GM19351 (cell line): ENCODE measurements at regions not wholly inside any gene's neighbourhood (a gene's known extent, or its start where the extent isn't known, plus 50 kb on each side); places are given as distances from the start of the nearest gene placed in this dataset.
"Not testable (repeated sequence)": the region's sequence is repeated elsewhere in the genome, so short reads cannot be mapped to it uniquely, and the experiment has no call there.

Source experiments
- ATAC-seq: cut with Tn5 transposase; IDR thresholded peaks from one replicate; pipeline ENCODE4 v1.9.1; 2021; ENCODE audit warnings: mild to moderate bottlenecking, moderate library complexity; ENCODE audit not compliant: unreplicated experiment

DNA sequence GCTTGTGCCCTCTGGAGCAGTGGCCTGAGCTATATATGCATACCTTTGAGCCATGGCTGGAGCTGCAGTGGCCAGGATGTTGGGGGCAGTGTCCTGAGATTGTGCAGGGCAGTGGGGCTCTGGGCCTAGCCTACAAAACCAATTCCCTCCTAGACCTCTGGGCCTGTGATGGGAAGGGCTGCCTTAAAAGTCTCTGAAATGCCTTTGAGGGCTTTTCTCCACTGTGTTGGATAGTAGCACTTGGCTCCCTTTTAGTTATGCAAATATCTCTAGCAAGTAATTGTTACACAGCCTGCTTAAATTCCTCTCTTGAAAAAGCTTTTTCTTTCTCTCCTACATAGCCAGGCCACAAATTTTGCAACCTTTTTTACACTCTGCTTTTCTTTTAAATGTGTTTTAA, 426.4 kb downstream of the ACTR3B start:
- ATAC-seq, result no peak

DNA sequence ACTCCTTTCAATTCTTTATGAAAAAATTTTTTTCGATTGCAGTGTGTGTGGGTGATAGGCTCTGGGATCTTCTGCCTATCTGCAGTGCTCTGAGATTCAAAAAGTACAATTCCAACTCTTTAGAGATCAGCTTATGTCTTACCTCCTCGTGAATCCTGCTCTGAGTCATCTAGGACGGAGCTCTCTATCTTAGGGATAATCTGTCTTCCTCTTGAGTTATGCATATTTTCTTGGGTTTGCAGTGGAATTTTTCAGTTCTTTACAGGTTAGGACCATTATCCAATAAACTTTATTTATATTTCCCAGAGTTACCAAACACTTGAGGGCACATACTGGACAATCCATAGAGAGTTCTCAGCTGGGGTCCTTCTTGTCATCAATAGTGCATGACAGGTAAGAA, 428.6 kb downstream of the ACTR3B start:
- no peak for ATAC-seq

DNA sequence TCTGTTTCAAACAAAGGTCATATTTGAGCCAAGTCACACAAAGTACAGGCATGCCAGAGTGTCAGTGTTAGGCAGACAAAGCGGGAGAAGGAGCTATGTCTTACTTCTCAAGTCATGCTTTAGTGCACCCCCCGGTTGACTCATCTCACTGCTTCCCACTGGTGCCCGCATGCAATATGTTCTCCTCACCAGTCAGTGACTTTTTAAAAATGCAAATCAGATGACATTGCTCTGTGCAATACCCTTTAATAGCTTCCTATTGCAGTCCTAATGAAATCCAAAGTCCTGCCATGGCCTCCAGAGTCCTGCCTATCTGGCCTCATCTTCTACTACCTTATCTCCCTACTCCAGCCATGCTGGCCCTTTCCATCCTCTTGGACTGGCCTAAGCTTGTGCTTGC, 429.1 kb downstream of the ACTR3B start:
- peak; percentile 63 for ATAC-seq

DNA sequence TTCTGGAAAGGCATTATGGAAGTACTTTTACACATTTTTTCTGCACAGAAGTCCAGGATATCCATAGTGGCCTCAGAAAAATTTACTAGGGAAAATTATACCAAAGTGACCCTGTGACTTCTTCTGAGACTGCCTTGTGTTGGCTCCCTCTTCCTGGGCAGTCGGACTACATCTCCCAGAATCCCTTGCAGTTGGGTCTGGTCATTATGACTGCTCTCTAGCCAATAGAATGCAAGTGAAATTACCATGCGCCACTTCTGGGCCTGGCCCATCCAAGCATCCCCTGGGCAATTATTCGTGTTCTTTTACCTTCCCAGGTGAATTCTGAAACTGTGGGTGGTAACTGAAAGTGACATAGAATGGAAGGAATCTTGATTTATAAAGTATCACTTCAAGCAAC, 430.9 kb downstream of the ACTR3B start:
- peak; percentile 81 for ATAC-seq

DNA sequence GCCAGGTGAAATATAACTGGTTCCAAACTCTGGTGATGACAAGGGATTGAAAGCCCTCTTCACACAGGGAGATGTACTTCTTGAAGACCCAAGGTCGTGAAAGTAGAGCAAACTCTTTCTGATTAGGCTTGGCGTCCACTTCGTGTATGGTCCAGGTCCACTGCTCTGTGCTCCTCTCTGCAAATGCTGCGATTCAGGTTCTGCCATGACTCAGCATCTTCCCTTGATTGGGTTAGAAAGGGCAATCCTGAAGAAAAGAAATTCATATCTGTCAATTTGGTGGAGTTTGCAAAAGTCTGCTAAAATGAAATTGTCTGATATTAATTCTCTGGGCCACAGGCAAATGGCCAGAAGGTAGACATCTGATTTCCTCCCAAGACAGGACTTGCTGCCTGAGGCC, 431.4 kb downstream of the ACTR3B start:
- no peak for ATAC-seq

DNA sequence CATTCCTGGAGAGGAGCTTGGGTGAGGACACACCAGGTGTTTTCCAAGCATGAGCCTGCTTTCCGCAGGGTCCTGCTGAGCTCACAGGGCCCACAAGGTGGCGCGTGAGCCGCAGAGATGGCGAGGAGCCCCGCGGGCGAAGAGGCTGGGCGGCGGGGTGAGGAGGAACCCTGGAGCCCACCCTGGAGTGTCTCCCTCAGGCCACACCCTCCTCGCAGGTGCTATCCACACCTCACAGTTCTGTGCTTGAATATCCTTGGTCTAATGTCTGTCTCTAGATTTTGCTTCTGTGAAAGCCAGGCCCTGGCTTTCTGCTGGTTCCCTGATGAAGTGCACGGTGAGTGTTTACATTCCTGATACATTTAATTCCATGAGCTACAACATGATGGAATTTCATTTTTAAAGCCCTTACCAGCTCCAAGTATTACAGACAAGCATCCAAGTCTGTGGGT, 433.6 kb downstream of the ACTR3B start:
- ATAC-seq, result peak; percentile 39

DNA sequence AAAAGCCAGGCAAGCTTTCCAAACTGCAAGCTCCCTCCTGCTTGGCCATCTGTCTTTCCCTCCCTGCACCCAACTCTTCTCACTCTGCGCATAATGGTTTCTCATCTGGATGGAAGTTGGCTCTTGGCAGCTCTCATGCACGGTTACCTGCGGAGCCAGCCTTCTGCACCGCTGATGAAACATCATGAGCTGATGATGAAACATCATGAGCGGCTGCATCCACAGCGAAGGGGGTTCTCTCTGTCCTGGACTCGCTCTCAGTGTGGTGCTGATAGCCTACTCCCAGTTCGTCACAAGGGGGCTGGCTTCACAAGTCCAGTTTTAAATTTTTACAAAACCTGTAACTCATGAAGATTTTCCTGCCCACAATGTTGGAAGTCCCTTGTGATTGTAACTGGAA, 457.5 kb downstream of the ACTR3B start:
- ATAC-seq, result no peak

DNA sequence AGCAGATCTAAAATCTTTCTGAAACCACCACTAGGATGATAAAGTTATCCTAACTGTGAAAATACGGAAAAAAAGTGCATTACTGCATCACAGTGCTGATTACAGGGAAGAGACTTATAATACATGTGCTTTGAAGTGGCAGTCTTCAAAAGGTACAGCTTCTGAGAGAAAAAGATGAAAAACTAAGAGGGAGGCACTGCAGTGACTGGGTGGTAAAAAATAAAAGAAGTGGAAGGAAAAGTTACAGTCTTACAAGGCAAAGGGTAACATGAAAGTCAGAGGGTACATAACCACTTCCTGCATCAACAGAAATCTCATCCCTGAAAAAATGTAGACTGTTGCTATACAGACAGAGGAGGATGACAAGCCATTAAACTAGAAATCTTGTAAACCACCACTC, 465.3 kb downstream of the ACTR3B start:
- no peak for ATAC-seq

DNA sequence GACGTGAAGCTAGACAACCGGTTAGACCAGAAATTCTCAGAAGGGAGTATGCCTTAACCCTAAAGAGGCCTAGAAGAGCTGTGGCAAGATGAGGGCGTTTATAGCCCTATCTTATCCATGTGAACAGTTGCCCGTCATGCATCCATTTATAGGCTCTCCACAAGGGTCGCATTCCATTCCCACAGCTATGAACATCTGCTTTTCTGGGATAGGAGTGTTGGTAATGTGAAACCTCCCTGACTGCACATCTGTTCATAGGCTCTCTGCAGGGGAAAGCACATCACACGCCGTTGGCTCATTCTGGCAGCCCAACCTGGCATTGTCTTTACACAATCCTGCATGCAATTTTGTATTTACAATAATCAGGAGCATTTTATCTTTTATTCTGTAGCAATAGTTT, 485.6 kb downstream of the ACTR3B start:
- not testable (repeated sequence) for ATAC-seq

DNA sequence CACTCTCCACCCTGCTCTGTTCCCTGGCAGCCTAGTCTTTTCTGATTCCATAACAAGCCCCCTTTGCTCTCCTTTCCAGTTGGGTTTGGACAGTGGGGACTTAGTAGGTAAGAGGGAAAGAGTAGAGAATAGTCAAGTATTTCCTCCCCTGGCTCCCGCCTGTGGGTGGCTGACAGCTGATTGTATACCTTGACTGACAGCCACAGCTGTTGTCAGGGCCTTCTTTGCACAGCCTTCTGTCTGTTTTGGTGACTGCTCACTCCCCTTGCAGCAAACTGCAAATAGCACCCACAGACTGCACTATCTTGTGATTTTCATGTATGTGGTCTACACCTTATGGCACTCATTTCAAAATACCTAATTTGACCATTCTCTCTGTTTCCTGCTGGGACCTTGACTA, 486.3 kb downstream of the ACTR3B start:
- no peak for ATAC-seq

DNA sequence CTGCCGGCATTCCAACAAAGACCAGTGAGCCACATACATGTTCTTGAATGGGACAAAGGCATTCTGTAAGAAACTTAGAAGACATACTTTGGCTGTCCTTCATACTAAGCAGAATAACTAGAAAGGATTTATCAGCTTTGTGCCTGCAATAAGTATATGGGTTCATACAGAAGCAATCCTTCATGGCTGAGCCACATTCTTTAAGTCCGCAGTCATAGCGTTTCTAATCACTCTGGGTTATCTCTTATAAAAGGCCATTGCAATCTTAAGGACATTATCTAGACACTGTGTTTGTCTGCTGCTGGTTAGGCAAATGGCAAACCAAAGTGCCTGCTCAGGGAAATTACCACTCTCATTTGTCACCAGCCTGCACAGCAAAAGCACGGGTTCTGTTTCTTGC, 488.4 kb downstream of the ACTR3B start:
- ATAC-seq, result no peak

DNA sequence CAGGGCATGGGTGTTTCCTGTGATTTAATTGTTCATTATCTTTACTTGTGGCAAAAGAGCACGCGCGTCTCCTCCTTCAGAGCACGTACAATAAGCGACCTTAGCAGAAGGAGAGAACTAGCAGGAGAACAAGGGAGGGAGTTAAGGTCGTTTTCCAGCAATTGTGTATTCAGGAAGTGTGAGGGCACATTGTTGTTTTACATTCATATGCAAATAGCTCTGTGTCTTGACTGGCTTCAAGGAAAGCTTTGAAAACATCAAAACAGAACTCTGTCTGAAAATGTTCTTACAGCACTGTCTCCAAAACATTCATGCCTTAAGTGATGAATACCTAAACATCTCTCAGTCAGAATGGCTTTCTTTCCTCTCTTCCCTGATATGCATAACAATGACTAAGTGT, 499.1 kb downstream of the ACTR3B start:
- ATAC-seq, result no peak

DNA sequence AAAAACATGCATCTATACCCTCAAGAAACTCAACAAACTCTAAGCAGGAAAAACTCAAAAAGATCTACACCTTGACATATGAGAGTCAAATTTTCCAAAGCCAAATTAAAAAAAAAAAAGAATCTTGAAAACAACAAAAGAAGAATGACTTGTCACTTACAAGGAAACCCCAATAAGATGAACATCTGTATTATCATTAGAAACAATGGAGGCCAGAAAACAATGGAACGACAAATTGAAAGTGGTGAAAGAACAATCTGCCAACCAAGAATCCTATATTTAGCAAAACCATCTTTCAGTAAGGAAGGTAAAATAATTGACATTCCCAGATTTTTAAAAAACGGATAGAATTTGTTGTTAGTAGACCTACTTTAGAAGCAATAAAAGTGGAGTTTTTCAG, 516.8 kb downstream of the ACTR3B start:
- no peak for ATAC-seq

DNA sequence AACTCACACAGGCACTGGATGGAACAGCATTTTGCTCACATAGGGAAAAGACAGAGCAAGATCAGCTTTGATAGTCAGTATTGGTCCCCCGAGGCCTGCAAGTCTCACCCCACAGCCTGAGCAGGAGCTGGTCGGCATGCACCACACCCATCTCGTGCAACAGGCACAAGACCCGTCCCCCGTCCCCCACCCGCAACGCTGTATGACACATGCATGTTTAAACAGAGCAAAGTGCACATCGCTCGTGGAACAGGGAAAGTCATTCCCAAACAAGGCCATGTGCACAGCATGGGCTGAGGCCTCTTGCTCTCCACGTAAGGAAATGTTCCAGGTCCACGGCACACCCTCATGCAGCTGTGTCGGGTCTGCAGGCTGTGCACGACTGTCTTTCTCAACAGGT, 527.2 kb downstream of the ACTR3B start:
- no peak for ATAC-seq

DNA sequence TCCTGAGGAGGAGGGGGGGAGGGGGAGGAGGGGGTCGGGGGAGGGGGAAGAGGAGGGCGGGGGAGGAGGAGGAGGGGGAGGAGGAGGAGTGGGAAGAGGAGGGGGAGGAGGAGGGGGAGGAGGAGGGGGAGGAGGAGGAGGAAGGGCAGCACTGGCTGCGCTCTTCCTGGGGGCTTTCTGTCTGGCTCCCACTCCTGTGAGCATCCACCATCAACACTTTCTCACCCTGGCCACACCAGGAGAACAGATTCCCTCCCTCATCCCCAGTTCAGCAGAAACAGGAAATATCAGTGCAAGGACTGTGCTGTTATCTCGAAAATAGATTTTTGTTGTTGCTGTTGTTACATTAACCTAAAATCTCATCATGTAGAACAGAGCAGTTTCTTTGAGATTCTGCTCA, 530.5 kb downstream of the ACTR3B start:
- no peak for ATAC-seq

DNA sequence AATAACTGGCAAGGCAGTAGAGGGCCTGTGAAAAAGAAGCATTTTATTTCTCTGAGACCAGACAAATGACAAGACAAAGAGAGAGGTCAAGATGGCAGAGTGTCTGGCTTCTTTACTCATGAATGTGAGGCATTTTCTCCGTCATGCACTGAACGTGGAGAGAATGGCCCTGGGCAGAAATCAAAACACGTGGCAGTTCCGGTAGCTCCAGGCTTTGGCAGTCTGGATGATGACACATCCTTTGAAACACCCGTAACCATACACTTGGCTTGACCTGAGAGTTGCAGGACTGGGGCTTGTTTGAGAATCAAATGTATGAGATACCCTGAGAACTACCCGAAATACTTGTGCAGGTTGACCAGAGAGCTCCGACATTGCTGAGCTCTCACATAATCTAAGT, 537.6 kb downstream of the ACTR3B start:
- ATAC-seq, result no peak

DNA sequence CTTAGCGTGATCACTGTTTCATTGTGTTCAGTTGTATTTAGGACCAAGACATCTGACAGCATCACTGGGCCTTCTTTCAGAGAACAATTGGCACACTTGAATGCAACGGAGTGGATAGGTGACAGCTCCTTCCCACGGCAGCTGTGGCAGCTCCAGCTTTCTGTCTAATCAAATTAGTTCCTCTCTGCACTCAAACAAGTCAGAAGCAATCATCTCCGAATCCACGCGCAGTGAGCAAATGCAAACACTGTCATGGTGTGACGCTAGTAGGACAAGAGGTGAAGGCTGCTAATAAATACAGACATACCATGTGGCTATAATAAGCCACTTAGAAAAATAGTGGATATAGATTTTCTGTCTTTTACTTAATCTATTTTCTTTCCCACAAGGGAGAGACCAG, 542.4 kb downstream of the ACTR3B start:
- ATAC-seq, result no peak

DNA sequence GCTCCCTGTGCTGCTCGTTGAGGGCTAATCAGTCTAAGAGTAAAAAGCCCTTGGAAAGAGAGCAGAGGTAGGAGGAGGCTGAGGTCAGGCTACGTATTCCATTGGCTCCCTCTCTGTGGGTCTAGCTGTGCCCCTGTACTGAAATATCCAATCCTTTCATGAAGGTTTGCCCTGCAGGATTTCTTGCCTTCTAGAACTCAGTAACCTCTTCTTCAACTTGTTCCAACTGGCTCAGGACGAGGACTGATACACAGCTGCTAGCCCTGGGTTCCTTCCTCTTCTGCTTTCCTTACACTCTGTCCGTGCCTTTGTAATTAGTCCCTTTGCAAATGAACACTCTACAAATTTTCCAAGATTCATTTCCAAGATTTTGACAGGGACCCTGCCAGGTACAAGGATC, 560.5 kb downstream of the ACTR3B start:
- no peak for ATAC-seq

DNA sequence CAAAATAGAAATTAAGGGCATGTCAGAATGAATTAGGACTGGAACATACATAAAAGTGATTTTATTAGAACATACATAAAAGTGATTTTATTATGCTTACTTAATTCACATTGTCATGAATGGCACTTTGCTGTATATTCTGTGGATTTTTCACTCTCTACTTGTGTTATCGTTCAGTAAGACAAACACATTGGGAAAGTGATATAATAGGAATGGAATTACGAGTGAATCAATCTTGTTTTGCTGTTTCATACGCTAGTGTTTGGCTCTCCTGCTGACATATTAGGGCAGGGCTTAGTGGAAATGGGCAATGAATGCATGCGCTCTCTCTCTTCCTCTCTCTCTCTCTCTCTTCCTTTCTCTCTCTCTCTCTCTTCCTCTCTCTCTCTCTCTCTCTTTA, 561.1 kb downstream of the ACTR3B start:
- ATAC-seq, result no peak

DNA sequence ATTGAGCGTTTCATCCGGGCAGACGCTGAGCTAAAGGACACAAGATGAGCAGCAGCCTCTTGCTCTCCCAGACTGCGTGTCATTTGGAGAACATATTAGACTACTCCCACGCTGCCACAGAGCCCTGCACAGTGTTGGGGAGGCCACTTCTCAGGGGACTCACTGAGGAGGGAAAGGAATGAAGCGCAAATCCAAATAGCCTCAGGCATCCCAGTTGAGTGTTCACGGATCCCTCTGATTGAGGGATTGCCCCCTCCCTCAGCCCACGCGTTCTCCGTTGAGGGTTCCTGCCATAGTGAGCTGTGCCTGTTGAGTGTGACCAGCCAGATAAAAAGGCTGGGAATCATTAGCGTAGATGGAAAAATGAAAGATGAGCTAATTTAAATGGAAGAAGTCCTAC, 563.4 kb downstream of the ACTR3B start:
- no peak for ATAC-seq

DNA sequence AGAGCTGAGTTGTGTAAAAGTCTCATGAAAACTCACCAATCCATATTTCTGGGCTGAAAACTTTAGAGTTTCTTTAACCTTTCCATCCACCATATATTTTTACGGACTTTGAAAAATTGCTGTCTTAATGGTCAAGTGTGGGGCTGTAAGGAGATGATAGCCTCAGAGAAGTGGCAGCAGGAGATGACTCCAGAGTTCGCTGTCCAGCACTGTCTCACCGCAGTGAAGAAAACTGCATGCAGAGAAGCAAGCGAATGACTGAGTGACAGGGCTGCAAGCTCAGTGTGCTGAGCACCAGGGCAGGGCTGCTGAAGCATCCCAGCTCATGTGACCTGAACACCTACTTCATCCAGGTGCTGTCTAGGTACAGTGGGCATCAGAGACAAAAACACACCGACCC, 564.5 kb downstream of the ACTR3B start:
- ATAC-seq, result no peak

DNA sequence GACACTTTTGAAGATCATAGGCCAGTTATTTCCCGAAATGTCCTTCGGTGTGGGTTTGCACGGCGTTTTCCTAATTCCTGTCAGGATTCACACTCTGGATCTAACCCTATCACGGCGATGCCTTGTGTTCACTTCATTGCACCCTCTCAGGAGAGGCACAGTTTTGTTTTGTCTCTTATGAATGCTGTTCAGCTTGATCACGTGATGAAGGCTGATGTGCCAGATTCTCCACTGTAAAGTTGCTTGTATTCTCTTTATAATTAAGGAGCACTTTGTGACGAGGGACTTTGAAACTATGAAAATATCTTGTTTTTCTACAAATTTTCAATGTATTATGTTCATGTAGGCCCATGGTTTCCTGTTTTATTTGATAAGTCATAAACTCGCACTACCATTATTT, 568.1 kb downstream of the ACTR3B start:
- no peak for ATAC-seq

DNA sequence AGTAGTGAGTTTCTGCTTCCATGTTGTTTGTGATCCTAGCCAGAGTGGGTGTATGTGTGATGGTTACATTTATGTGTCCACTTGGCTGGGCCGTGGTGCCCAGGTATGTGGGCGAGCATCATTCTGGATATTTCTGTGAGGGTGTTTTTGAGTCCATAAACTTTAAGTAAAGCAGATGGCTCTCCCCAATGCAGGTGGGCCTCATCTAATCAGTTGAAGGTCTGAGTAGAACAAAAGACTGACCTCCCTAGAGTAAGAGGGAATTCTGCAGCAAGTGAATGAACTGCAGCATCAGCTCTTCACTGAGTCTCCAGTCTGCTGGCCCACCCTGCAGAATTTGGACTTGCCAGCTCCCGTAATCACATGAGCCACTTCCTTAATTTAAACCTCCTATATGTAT, 571.9 kb downstream of the ACTR3B start:
- no peak for ATAC-seq

DNA sequence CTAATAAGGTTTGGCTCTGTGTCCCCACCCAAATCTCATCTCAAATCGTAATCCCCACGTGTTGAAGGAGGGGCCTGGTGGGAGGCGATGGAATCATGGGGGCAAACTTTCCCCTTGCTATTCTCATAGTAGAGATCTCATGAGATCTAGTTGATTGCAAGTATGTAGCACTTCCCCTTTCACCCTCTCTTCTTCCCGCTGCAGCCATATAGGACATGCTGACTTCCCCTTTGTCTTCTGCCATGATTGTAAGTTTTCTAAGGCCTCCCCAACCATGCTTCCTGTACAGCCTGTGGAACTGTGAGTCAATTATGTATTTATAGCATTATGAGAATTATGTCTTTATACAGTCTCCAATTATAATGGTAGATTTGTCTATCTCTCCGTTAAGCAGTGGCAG, 594.5 kb downstream of the ACTR3B start:
- no peak for ATAC-seq
